Esophagus squamous epithelium (tissue), 4 donors: ENCODE measurements at regions not wholly inside any gene's neighbourhood (a gene's known extent, or its start where the extent isn't known, plus 50 kb on each side); places are given as distances from the start of the nearest gene placed in this dataset.

ENCODE experiments used
- POLR2A ChIP-seq, 4 donors: fragments of 450-650 bp; IDR thresholded peaks; one replicate each; pipeline ENCODE4 v1.6.1; 2017; ENCODE audit warnings: antibody characterized with exemption in 4 of 4, mild to moderate bottlenecking in 4 of 4, moderate library complexity in 3 of 4
- TF ChIP-seq, protein P1 (sequence below), 6 experiments: fragments of 450-650 bp in 4 of 6; fragments of 200-600 bp in 2 of 6; sonication (generic) in 2 of 6; IDR thresholded peaks; one replicate each; pipeline ENCODE4 v1.5.1; 2016 to 2019; ENCODE audit warnings: antibody characterized with exemption in 6 of 6, mild to moderate bottlenecking in 4 of 6, moderate library complexity in 4 of 6

DNA sequence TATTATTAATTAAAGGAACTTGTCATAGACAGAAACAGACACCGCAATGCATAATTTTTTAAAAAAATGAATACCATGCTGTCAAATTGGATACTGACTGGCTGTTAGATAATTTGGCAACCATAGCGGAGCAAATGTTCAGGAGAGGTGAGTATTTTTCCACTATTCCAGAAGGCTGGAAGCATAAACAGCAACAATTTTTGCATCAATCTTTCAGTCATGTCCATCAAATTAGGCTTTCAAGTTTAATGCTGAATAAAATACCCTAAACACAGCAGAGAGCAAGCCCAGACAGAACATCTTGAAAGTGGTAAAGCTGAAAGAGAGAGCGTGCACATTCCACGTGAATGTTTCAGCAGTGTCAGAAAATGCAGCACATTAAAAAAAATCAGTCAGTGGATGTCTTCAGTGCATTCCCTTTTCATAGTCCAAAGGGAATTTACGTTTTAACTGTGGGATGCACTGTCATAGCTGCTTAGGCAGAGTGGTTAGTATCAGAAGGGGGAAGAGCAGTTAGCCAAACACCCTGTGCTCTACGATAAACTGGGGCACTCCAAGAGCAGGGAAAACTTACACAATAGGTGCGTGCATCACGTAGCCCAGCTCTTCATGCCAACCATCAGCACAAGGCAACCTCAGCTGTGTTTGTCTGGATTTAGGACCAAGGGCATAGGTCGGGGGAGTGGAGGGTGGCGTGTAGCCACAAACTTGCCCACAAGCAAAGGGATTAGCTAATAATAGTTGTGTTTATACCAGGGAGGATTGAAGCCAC is 116.2 kb upstream of the STMND1 start:
- TF ChIP-seq, protein P1, sequence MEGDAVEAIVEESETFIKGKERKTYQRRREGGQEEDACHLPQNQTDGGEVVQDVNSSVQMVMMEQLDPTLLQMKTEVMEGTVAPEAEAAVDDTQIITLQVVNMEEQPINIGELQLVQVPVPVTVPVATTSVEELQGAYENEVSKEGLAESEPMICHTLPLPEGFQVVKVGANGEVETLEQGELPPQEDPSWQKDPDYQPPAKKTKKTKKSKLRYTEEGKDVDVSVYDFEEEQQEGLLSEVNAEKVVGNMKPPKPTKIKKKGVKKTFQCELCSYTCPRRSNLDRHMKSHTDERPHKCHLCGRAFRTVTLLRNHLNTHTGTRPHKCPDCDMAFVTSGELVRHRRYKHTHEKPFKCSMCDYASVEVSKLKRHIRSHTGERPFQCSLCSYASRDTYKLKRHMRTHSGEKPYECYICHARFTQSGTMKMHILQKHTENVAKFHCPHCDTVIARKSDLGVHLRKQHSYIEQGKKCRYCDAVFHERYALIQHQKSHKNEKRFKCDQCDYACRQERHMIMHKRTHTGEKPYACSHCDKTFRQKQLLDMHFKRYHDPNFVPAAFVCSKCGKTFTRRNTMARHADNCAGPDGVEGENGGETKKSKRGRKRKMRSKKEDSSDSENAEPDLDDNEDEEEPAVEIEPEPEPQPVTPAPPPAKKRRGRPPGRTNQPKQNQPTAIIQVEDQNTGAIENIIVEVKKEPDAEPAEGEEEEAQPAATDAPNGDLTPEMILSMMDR (IDR thresholded peaks at IDR 0.05): no peak
- TF ChIP-seq POLR2A (IDR thresholded peaks at IDR 0.05): no peak
